DOHH2 (cell line): ENCODE measurements at regions not wholly inside any gene's neighbourhood (a gene's known extent, or its start where the extent isn't known, plus 50 kb on each side); places are given as distances from the start of the nearest gene placed in this dataset.

ENCODE experiments used
- H3F3A ChIP-seq: fragments of 200-600 bp; sonication (generic), shearing (Covaris generic); 2 replicates; pipeline ENCODE4 v1.6.0; 2016; ENCODE audit warnings: antibody characterized with exemption, mild to moderate bottlenecking; ENCODE audit not compliant: control insufficient read depth, insufficient read depth
- H3K27ac ChIP-seq: fragments of 200-600 bp; sonication (generic); 2 replicates; pipeline ENCODE4 v1.5.1; 2014; ENCODE audit warnings: low read depth, mild to moderate bottlenecking, low read length, moderate library complexity
- H3K27me3 ChIP-seq: fragments of 200-600 bp; sonication (generic); 2 replicates; pipeline ENCODE4 v1.6.1; 2014; ENCODE audit warnings: mild to moderate bottlenecking, low read length, mixed read lengths; ENCODE audit not compliant: control insufficient read depth
- H3K36me3 ChIP-seq: fragments of 200-600 bp; sonication (generic); 2 replicates; pipeline ENCODE4 v1.6.1; 2014; ENCODE audit warnings: mild to moderate bottlenecking, low read length, moderate library complexity, mixed read lengths; ENCODE audit not compliant: control insufficient read depth
- H3K4me1 ChIP-seq: fragments of 200-600 bp; sonication (generic); 2 replicates; pipeline ENCODE4 v1.6.1; 2014; ENCODE audit warnings: mild to moderate bottlenecking, low read length, mixed read lengths; ENCODE audit not compliant: control insufficient read depth
- H3K4me2 ChIP-seq: fragments of 200-600 bp; sonication (generic); 2 replicates; pipeline ENCODE4 v1.6.0; 2014; ENCODE audit warnings: mild to moderate bottlenecking, low read length, moderate library complexity
- H3K4me3 ChIP-seq: fragments of 200-600 bp; sonication (generic); 2 replicates; pipeline ENCODE4 v1.5.1; 2014; ENCODE audit warnings: mild to moderate bottlenecking, low read length, mixed read lengths
- H3K79me2 ChIP-seq: fragments of 200-600 bp; sonication (generic); 2 replicates; pipeline ENCODE4 v1.6.1; 2014; ENCODE audit warnings: mild to moderate bottlenecking, low read length, mixed read lengths; ENCODE audit not compliant: control insufficient read depth
- H3K9me2 ChIP-seq: fragments of 200-600 bp; sonication (generic); replicated peaks from 2 replicates; pipeline ENCODE4 v1.6.1; 2014; ENCODE audit warnings: mild to moderate bottlenecking, low read length, mixed read lengths; ENCODE audit not compliant: control insufficient read depth
- H3K9me3 ChIP-seq: fragments of 200-600 bp; sonication (generic); 2 replicates; pipeline ENCODE4 v1.6.1; 2014; ENCODE audit warnings: antibody characterized with exemption, low read length, mixed read lengths; ENCODE audit not compliant: control insufficient read depth, insufficient read depth
- H4K20me1 ChIP-seq: fragments of 200-600 bp; sonication (generic); 2 replicates; pipeline ENCODE4 v1.6.0; 2014; ENCODE audit warnings: low read depth, mild to moderate bottlenecking, antibody characterized with exemption, low read length, moderate library complexity; ENCODE audit not compliant: control insufficient read depth, insufficient read depth
- EZH2phosphoT487 ChIP-seq: fragments of 200-600 bp; sonication (generic); IDR thresholded peaks from 2 replicates; pipeline ENCODE4 v1.6.1; 2017; ENCODE audit warnings: borderline replicate concordance, mild to moderate bottlenecking, antibody characterized with exemption, low read length, moderate library complexity, mixed read lengths
- TF ChIP-seq, protein P1 (sequence below): fragments of 200-600 bp; sonication (generic); IDR thresholded peaks from one replicate; pipeline ENCODE4 v1.5.1; 2014; ENCODE audit warnings: antibody characterized with exemption, mild to moderate bottlenecking, low read depth, low read length; ENCODE audit not compliant: poor library complexity, severe bottlenecking

DNA sequence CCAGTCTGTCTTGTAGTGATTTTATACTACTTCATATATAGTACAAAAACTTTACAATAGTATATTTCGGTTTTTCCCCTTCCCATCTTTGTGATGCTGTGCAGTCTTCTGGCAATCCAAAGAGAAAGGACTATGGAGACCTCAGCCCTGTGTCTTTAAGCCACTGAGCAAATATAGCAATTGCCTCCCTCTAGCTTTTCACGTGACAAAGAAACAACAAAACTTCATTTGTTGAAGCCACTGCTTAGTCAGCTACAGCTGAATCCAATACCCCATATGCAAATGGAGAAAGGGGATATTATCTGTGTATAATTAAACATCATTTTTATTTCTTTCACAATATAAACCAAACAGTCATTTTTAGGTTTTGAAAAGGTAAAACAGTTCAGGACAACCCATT lies 142.8 kb upstream of the STK32A start:
- Histone ChIP-seq H3K27ac (no peak overlapping the region), H3K79me2 (no peaks in the 10 kb centered on the region), H3F3A (no peaks in the 10 kb centered on the region), H4K20me1 (no peaks in the 10 kb centered on the region), H3K4me2 (no peak overlapping the region), H3K4me1 (no peaks in the 10 kb centered on the region), H3K36me3 (no peaks in the 10 kb centered on the region), H3K4me3 (no peak overlapping the region), H3K9me2 (no peaks in the 10 kb centered on the region), H3K9me3 (no peaks in the 10 kb centered on the region), H3K27me3 (no peaks in the 10 kb centered on the region)
- TF ChIP-seq, protein P1, sequence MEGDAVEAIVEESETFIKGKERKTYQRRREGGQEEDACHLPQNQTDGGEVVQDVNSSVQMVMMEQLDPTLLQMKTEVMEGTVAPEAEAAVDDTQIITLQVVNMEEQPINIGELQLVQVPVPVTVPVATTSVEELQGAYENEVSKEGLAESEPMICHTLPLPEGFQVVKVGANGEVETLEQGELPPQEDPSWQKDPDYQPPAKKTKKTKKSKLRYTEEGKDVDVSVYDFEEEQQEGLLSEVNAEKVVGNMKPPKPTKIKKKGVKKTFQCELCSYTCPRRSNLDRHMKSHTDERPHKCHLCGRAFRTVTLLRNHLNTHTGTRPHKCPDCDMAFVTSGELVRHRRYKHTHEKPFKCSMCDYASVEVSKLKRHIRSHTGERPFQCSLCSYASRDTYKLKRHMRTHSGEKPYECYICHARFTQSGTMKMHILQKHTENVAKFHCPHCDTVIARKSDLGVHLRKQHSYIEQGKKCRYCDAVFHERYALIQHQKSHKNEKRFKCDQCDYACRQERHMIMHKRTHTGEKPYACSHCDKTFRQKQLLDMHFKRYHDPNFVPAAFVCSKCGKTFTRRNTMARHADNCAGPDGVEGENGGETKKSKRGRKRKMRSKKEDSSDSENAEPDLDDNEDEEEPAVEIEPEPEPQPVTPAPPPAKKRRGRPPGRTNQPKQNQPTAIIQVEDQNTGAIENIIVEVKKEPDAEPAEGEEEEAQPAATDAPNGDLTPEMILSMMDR, result no peak
- TF ChIP-seq EZH2phosphoT487, result no peak

GRCh38 chr5:147093138-147093537 lies 141.7 kb upstream of the STK32A start:
- Histone ChIP-seq H3K4me1 (no peaks in the 10 kb centered on the region), H3K4me3 (no peak overlapping the region), H3F3A (no peaks in the 10 kb centered on the region), H3K9me2 (no peaks in the 10 kb centered on the region), H3K4me2 (no peak overlapping the region), H4K20me1 (no peaks in the 10 kb centered on the region), H3K27ac (no peak overlapping the region), H3K36me3 (no peaks in the 10 kb centered on the region), H3K9me3 (no peaks in the 10 kb centered on the region), H3K27me3 (no peaks in the 10 kb centered on the region), H3K79me2 (no peaks in the 10 kb centered on the region)
- TF ChIP-seq, protein P1, result no peak
- no peak for TF ChIP-seq EZH2phosphoT487

DNA sequence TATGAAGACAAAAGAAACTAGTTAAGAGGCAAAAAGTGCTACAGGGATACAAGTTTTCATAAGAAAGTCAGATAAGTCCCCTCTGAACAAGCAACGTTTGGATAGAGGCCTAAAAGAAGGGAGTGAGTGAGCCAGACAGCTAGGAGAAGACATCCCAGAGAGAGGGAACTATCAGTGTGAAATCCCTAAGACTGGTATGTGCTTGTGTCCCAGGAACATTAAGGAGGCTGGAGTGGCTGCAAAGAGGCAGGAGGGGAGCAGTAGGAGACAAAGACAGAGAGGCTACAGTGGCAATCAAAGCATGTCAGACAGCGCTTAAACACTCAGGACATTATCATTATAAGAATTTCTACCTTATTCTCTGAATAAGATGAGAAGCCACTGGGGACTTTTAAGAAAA lies 139.1 kb upstream of the STK32A start:
- no peaks in the 10 kb centered on the region for H3K79me2 ChIP-seq
- no peaks in the 10 kb centered on the region for H3K9me3 ChIP-seq
- no peak overlapping the region for H3K4me3 ChIP-seq
- H3K36me3 ChIP-seq, result no peaks in the 10 kb centered on the region
- no peaks in the 10 kb centered on the region for H3K4me1 ChIP-seq
- no peaks in the 10 kb centered on the region for H3K9me2 ChIP-seq
- no peak overlapping the region for H3K4me2 ChIP-seq
- H4K20me1 ChIP-seq, result no peaks in the 10 kb centered on the region
- H3K27ac ChIP-seq, result no peak overlapping the region
- no peaks in the 10 kb centered on the region for H3K27me3 ChIP-seq
- TF ChIP-seq EZH2phosphoT487, result no peak
- TF ChIP-seq, protein P1, result no peak
- H3F3A ChIP-seq, result no peaks in the 10 kb centered on the region
